ENCODE measurements at regions not wholly inside any gene's neighbourhood (a gene's known extent, or its start where the extent isn't known, plus 50 kb on each side); places are given as distances from the start of the nearest gene placed in this dataset.

DNA sequence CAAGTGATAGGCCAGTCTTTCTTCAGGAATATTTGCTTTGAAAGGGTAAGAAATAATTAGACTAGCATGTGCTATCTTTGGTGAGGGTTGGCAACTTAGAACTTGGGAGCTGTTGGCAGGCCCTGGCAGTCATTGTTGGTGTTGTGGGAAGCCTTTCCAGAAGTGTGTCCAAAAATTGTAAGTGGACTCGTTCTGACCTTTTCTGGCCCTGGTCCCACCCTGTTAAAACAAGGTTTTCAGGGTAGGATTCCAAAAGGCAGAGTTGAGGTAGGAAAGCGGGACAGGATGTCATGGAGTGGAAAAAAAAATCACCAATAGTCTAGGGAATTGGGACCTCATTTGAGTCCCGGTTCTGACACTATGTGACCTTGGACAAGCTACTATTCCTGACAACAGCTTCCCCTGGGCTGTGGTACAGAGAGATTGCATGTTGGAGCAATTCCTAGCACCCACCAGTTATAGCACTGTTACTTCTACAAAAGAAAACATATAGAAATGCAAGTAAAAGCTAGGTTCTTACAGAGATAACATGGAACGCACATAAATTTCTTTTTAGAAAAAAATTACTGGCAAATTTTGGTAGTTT is 299.3 kb upstream of the DDI1 start:
- H3K9me3 Mint-ChIP-seq, result peaks cover 3% of the 10 kb centered on the region; the same call in 1 of the 2 replicates
- peaks cover 40% of the 10 kb centered on the region for H3K4me1 Mint-ChIP-seq
- no peaks in the 10 kb centered on the region; the same call in 1 of the 2 replicates for H3K27me3 Mint-ChIP-seq (ENCODE audit: low read depth)
- DNase-seq (ENCODE audit: low spot score), result no peak
- TF ChIP-seq CBFB (CRISPR knock-in tag; IDR thresholded peaks at IDR 0.05; ENCODE audit: low read depth), result no peak
- no peak for TF ChIP-seq FOXJ3 (CRISPR knock-in tag; IDR thresholded peaks at IDR 0.05; ENCODE audit: borderline replicate concordance)
- TF ChIP-seq, protein P1, sequence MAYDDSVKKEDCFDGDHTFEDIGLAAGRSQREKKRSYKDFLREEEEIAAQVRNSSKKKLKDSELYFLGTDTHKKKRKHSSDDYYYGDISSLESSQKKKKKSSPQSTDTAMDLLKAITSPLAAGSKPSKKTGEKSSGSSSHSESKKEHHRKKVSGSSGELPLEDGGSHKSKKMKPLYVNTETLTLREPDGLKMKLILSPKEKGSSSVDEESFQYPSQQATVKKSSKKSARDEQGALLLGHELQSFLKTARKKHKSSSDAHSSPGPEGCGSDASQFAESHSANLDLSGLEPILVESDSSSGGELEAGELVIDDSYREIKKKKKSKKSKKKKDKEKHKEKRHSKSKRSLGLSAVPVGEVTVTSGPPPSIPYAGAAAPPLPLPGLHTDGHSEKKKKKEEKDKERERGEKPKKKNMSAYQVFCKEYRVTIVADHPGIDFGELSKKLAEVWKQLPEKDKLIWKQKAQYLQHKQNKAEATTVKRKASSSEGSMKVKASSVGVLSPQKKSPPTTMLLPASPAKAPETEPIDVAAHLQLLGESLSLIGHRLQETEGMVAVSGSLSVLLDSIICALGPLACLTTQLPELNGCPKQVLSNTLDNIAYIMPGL (CRISPR knock-in tag; IDR thresholded peaks at IDR 0.05), result no peak
- TF ChIP-seq ETV6 (CRISPR knock-in tag; IDR thresholded peaks at IDR 0.05), result no peak
- no peak for TF ChIP-seq ZNF121 (CRISPR knock-in tag; IDR thresholded peaks at IDR 0.05)
- TF ChIP-seq NFATC4 (CRISPR knock-in tag; IDR thresholded peaks at IDR 0.05), result no peak
- no peak overlapping the region for H3K4me3 Mint-ChIP-seq
- CTCF ChIA-PET, result interaction anchor here (1.0 kb wide), 1 partner anchor 55 kb away, joined by 4 read pairs; no protein-coding TSS in a partner anchor
- no peaks in the 10 kb centered on the region for H3K36me3 Mint-ChIP-seq
- ATAC-seq, result no peak
- POLR2A ChIA-PET, result no interaction called here
- no peak overlapping the region for H3K27ac Mint-ChIP-seq

GRCh38 chr11:103737747-103738146 is 298.7 kb upstream of the DDI1 start:
- DNase-seq (ENCODE audit: low spot score) (no peak), ATAC-seq (peak; percentile 60)
- Mint-ChIP-seq H3K9me3 (peaks cover 4% of the 10 kb centered on the region; the same call in 1 of the 2 replicates), H3K36me3 (no peaks in the 10 kb centered on the region), H3K4me3 (no peak overlapping the region), H3K4me1 (peaks cover 38% of the 10 kb centered on the region), H3K27me3 (ENCODE audit: low read depth) (no peaks in the 10 kb centered on the region; the same call in 1 of the 2 replicates), H3K27ac (no peak overlapping the region)
- TF ChIP-seq TEAD4 (CRISPR knock-in tag; IDR thresholded peaks at IDR 0.05), result no peak
- TF ChIP-seq, protein P2, sequence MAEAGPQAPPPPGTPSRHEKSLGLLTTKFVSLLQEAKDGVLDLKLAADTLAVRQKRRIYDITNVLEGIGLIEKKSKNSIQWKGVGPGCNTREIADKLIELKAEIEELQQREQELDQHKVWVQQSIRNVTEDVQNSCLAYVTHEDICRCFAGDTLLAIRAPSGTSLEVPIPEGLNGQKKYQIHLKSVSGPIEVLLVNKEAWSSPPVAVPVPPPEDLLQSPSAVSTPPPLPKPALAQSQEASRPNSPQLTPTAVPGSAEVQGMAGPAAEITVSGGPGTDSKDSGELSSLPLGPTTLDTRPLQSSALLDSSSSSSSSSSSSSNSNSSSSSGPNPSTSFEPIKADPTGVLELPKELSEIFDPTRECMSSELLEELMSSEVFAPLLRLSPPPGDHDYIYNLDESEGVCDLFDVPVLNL (CRISPR knock-in tag; IDR thresholded peaks at IDR 0.05; ENCODE audit: borderline replicate concordance, low read depth), result no peak
- TF ChIP-seq, protein P3, sequence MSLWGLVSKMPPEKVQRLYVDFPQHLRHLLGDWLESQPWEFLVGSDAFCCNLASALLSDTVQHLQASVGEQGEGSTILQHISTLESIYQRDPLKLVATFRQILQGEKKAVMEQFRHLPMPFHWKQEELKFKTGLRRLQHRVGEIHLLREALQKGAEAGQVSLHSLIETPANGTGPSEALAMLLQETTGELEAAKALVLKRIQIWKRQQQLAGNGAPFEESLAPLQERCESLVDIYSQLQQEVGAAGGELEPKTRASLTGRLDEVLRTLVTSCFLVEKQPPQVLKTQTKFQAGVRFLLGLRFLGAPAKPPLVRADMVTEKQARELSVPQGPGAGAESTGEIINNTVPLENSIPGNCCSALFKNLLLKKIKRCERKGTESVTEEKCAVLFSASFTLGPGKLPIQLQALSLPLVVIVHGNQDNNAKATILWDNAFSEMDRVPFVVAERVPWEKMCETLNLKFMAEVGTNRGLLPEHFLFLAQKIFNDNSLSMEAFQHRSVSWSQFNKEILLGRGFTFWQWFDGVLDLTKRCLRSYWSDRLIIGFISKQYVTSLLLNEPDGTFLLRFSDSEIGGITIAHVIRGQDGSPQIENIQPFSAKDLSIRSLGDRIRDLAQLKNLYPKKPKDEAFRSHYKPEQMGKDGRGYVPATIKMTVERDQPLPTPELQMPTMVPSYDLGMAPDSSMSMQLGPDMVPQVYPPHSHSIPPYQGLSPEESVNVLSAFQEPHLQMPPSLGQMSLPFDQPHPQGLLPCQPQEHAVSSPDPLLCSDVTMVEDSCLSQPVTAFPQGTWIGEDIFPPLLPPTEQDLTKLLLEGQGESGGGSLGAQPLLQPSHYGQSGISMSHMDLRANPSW (CRISPR knock-in tag; conservative IDR thresholded peaks at IDR 0.05; ENCODE audit: low read depth), result no peak
- TF ChIP-seq, protein P4, sequence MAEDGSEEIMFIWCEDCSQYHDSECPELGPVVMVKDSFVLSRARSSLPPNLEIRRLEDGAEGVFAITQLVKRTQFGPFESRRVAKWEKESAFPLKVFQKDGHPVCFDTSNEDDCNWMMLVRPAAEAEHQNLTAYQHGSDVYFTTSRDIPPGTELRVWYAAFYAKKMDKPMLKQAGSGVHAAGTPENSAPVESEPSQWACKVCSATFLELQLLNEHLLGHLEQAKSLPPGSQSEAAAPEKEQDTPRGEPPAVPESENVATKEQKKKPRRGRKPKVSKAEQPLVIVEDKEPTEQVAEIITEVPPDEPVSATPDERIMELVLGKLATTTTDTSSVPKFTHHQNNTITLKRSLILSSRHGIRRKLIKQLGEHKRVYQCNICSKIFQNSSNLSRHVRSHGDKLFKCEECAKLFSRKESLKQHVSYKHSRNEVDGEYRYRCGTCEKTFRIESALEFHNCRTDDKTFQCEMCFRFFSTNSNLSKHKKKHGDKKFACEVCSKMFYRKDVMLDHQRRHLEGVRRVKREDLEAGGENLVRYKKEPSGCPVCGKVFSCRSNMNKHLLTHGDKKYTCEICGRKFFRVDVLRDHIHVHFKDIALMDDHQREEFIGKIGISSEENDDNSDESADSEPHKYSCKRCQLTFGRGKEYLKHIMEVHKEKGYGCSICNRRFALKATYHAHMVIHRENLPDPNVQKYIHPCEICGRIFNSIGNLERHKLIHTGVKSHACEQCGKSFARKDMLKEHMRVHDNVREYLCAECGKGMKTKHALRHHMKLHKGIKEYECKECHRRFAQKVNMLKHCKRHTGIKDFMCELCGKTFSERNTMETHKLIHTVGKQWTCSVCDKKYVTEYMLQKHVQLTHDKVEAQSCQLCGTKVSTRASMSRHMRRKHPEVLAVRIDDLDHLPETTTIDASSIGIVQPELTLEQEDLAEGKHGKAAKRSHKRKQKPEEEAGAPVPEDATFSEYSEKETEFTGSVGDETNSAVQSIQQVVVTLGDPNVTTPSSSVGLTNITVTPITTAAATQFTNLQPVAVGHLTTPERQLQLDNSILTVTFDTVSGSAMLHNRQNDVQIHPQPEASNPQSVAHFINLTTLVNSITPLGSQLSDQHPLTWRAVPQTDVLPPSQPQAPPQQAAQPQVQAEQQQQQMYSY (CRISPR knock-in tag; IDR thresholded peaks at IDR 0.05), result no peak
- TF ChIP-seq OVOL2 (CRISPR knock-in tag; IDR thresholded peaks at IDR 0.05; ENCODE audit: borderline replicate concordance), result no peak
- no peak for TF ChIP-seq IRF2 (CRISPR knock-in tag; IDR thresholded peaks at IDR 0.05; ENCODE audit: borderline replicate concordance, low read depth)
- TF ChIP-seq GTF2I (CRISPR knock-in tag; conservative IDR thresholded peaks at IDR 0.05), result no peak
- TF ChIP-seq TP53 (CRISPR knock-in tag; IDR thresholded peaks at IDR 0.05), result no peak
- TF ChIP-seq ZNF671 (CRISPR knock-in tag; IDR thresholded peaks at IDR 0.05), result no peak
- TF ChIP-seq SMAD4 (CRISPR knock-in tag; IDR thresholded peaks at IDR 0.05), result no peak
- no peak for TF ChIP-seq NR1H2 (CRISPR knock-in tag; IDR thresholded peaks at IDR 0.05)
- TF ChIP-seq ZNF425 (CRISPR knock-in tag; conservative IDR thresholded peaks at IDR 0.05), result no peak
- TF ChIP-seq NFE2L1 (CRISPR knock-in tag; IDR thresholded peaks at IDR 0.05), result no peak
- no peak for TF ChIP-seq CBFB (CRISPR knock-in tag; IDR thresholded peaks at IDR 0.05; ENCODE audit: low read depth)
- TF ChIP-seq NR3C1 (CRISPR knock-in tag; conservative IDR thresholded peaks at IDR 0.05; ENCODE audit: low read depth), result no peak
- ChIA-PET POLR2A (no interaction called here), CTCF (interaction anchor here (1.0 kb wide), 1 partner anchor 55 kb away, joined by 4 read pairs; no protein-coding TSS in a partner anchor)
